Progenitor cell of endocrine pancreas (in vitro differentiated cells): ENCODE measurements at regions not wholly inside any gene's neighbourhood (a gene's known extent, or its start where the extent isn't known, plus 50 kb on each side); places are given as distances from the start of the nearest gene placed in this dataset.

ENCODE experiments used
- DNase-seq: peaks from one replicate; pipeline ENCODE4 v3.0.0; 2021; ENCODE audit warnings: low spot score; ENCODE audit not compliant: unreplicated experiment
- H3K27ac Mint-ChIP-seq: 2 replicates; pipeline ENCODE4 v1.8.0; 2021; ENCODE audit warnings: mild to moderate bottlenecking, moderate library complexity, mixed read lengths
- H3K27me3 Mint-ChIP-seq: 2 replicates; pipeline ENCODE4 v1.8.0; 2021; ENCODE audit warnings: mixed read lengths
- H3K36me3 Mint-ChIP-seq: 2 replicates; pipeline ENCODE4 v1.8.0; 2022; ENCODE audit warnings: mixed read lengths; ENCODE audit not compliant: insufficient read depth
- H3K4me1 Mint-ChIP-seq: 2 replicates; pipeline ENCODE4 v1.8.0; 2021; ENCODE audit warnings: low read depth, mixed read lengths
- H3K4me3 Mint-ChIP-seq: 2 replicates; pipeline ENCODE4 v1.8.0; 2021; ENCODE audit warnings: low read depth, mild to moderate bottlenecking, moderate library complexity, mixed read lengths
- H3K9me3 Mint-ChIP-seq: 2 replicates; pipeline ENCODE4 v1.8.0; 2021; ENCODE audit warnings: low read depth, mixed read lengths
- TF ChIP-seq, protein P1 (sequence below): fragments of 200-600 bp; sonication (generic); IDR thresholded peaks from one replicate; pipeline ENCODE4 v1.5.0; 2021; ENCODE audit warnings: antibody characterized with exemption, mild to moderate bottlenecking; ENCODE audit not compliant: unreplicated experiment

DNA sequence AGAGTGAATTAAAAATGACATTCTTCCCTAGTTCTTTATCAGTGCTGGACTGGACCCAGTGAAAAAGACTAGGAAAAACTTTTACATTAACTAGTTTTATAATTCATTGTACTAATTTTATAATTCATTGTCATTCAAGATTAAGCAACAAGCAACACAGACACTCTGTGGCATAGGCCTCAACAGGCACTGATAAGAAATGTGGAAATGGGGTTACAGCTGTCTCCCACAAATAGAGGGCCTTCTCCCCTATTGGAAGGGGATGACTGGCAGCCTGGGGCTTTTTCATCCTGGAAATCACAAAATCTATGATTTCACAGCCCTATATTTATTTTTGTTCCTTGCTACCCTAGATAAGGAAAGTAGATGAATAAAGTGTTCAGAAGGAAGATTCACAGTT, 370.6 kb downstream of the GBE1 start:
- H3K27me3 Mint-ChIP-seq = no peaks in the 10 kb centered on the region
- no peak overlapping the region for H3K27ac Mint-ChIP-seq
- H3K9me3 Mint-ChIP-seq = peaks cover 9% of the 10 kb centered on the region
- DNase-seq = no peak
- H3K36me3 Mint-ChIP-seq = no peaks in the 10 kb centered on the region
- peaks cover 11% of the 10 kb centered on the region for H3K4me1 Mint-ChIP-seq
- TF ChIP-seq, protein P1, sequence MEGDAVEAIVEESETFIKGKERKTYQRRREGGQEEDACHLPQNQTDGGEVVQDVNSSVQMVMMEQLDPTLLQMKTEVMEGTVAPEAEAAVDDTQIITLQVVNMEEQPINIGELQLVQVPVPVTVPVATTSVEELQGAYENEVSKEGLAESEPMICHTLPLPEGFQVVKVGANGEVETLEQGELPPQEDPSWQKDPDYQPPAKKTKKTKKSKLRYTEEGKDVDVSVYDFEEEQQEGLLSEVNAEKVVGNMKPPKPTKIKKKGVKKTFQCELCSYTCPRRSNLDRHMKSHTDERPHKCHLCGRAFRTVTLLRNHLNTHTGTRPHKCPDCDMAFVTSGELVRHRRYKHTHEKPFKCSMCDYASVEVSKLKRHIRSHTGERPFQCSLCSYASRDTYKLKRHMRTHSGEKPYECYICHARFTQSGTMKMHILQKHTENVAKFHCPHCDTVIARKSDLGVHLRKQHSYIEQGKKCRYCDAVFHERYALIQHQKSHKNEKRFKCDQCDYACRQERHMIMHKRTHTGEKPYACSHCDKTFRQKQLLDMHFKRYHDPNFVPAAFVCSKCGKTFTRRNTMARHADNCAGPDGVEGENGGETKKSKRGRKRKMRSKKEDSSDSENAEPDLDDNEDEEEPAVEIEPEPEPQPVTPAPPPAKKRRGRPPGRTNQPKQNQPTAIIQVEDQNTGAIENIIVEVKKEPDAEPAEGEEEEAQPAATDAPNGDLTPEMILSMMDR = no peak
- H3K4me3 Mint-ChIP-seq = no peak overlapping the region

GRCh38 chr3:81388191-81388590, 373.3 kb downstream of the GBE1 start:
- TF ChIP-seq, protein P1 = no peak
- DNase-seq = no peak
- no peaks in the 10 kb centered on the region for H3K36me3 Mint-ChIP-seq
- no peak overlapping the region for H3K27ac Mint-ChIP-seq
- no peak overlapping the region for H3K4me3 Mint-ChIP-seq
- H3K27me3 Mint-ChIP-seq = no peaks in the 10 kb centered on the region
- H3K4me1 Mint-ChIP-seq = peaks cover 13% of the 10 kb centered on the region
- peaks cover 9% of the 10 kb centered on the region for H3K9me3 Mint-ChIP-seq

- Mint-ChIP-seq H3K4me3 (no peak overlapping the region), H3K9me3 (peaks cover 5% of the 10 kb centered on the region), H3K4me1 (peaks cover 11% of the 10 kb centered on the region), H3K27ac (no peak overlapping the region), H3K27me3 (no peaks in the 10 kb centered on the region), H3K36me3 (no peaks in the 10 kb centered on the region)
- DNase-seq = no peak
- TF ChIP-seq, protein P1 = no peak
Observed at GRCh38 chr3:81382470-81382869, 379.0 kb downstream of the GBE1 start.

- Mint-ChIP-seq H3K4me1 (peaks cover 1% of the 10 kb centered on the region), H3K36me3 (no peaks in the 10 kb centered on the region), H3K4me3 (no peak overlapping the region), H3K27me3 (no peaks in the 10 kb centered on the region), H3K27ac (no peak overlapping the region), H3K9me3 (peaks cover 5% of the 10 kb centered on the region)
- DNase-seq = no peak
- TF ChIP-seq, protein P1 = no peak
Observed at GRCh38 chr3:81380234-81380633, 381.2 kb downstream of the GBE1 start.

- H3K36me3 Mint-ChIP-seq = no peaks in the 10 kb centered on the region
- H3K4me1 Mint-ChIP-seq = peaks cover 1% of the 10 kb centered on the region
- H3K27me3 Mint-ChIP-seq = no peaks in the 10 kb centered on the region
- DNase-seq = no peak
- no peak overlapping the region for H3K4me3 Mint-ChIP-seq
- TF ChIP-seq, protein P1 = no peak
- H3K9me3 Mint-ChIP-seq = peaks cover 5% of the 10 kb centered on the region
- H3K27ac Mint-ChIP-seq = no peak overlapping the region
Observed at GRCh38 chr3:81378552-81379293, 382.7 kb downstream of the GBE1 start.
